Breast epithelium (tissue), 4 donors: ENCODE measurements at regions not wholly inside any gene's neighbourhood (a gene's known extent, or its start where the extent isn't known, plus 50 kb on each side); places are given as distances from the start of the nearest gene placed in this dataset.

Experiments used
- DNase-seq, 2 donors: peaks; one replicate each; pipeline ENCODE4 v3.0.0-alpha.2; 2019; ENCODE audit warnings: low spot score in 2 of 2
- H3K27ac ChIP-seq, 2 donors: fragments of 200-600 bp; sonication (generic) in 1 of 2; one replicate each; pipeline ENCODE4 v1.5.1; 2016 to 2019; ENCODE audit warnings: mild to moderate bottlenecking in 1 of 2
- H3K27me3 ChIP-seq, 2 donors: fragments of 200-600 bp; sonication (generic) in 1 of 2; one replicate each; pipeline versions ENCODE4 v1.5.1 to v1.6.0; 2017 to 2019; ENCODE audit warnings: control low read depth in 1 of 2, mild to moderate bottlenecking in 1 of 2
- H3K36me3 ChIP-seq: fragments of 200-600 bp; one replicate; pipeline ENCODE4 v1.5.1; 2019
- H3K4me1 ChIP-seq, 2 donors: fragments of 200-600 bp; sonication (generic); one replicate each; pipeline ENCODE4 v1.5.1; 2016 to 2019; ENCODE audit warnings: control low read depth in 1 of 2
- H3K4me3 ChIP-seq, 3 donors: fragments of 200-600 bp; sonication (generic); 1 replicate in 2 of 3; 2 replicates in 1 of 3; pipeline ENCODE4 v1.5.1; 2016 to 2019; ENCODE audit warnings: mild to moderate bottlenecking in 3 of 3, moderate library complexity in 2 of 3
- H3K9me3 ChIP-seq, 2 donors: fragments of 200-600 bp; sonication (generic) in 1 of 2; one replicate each; pipeline ENCODE4 v1.5.1; 2016 to 2019; ENCODE audit warnings: control low read depth in 1 of 2
- POLR2A ChIP-seq: fragments of 450-650 bp; IDR thresholded peaks from one replicate; pipeline ENCODE4 v1.6.1; 2016; ENCODE audit warnings: antibody characterized with exemption, mild to moderate bottlenecking, moderate library complexity
- POLR2AphosphoS5 ChIP-seq, 3 donors: sonication (generic); formaldehyde crosslinking; IDR thresholded peaks; one replicate each; pipeline ENCODE4 v1.6.1; 2017; ENCODE audit warnings: antibody characterized with exemption in 3 of 3
- intact Hi-C: fragments of 100-400 bp; cut with DNase I; formaldehyde crosslinking; loops from one replicate; pipeline ENCODE4 v1.15.1; 2023; ENCODE audit warnings: low total_unique reads
- TF ChIP-seq, protein P1 (sequence below), 3 donors: fragments of 450-650 bp; IDR thresholded peaks; one replicate each; pipeline ENCODE4 v1.5.1; 2016 to 2017; ENCODE audit warnings: antibody characterized with exemption in 3 of 3, mild to moderate bottlenecking in 3 of 3, moderate library complexity in 3 of 3

DNA sequence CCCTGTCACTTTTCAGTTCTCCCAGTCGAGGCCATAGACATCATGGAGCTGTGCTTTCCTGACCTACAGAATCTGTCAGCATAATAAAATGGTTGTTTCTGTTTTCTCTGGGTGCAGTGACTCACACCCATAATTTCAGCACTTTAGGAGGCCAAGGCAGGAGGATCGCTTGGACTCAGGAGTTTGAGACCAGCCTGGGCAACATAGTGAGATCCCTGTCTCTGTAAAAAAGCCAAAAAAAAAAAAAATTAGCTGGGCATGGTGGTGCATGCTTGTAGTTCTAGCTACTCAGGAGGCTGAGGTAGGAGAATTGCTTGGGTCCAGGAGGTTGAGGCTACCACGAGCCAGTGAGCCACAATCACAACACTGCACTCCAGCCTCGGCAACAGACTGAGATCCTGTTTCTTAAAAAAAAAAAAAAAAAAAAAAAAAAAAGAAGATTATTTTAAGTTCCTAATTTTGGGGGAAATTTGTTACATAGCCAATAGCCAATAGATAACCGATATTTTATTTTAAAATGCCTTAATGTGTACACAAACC is 196.2 kb downstream of the ADSS2 start:
- H3K27me3 ChIP-seq = peaks cover 0 to 3% of the 10 kb centered on the region in 2 donors
- H3K9me3 ChIP-seq = no peaks in the 10 kb centered on the region
- H3K36me3 ChIP-seq = no peaks in the 10 kb centered on the region
- intact Hi-C loops = no loop called here
- no peak for DNase-seq
- TF ChIP-seq, protein P1, sequence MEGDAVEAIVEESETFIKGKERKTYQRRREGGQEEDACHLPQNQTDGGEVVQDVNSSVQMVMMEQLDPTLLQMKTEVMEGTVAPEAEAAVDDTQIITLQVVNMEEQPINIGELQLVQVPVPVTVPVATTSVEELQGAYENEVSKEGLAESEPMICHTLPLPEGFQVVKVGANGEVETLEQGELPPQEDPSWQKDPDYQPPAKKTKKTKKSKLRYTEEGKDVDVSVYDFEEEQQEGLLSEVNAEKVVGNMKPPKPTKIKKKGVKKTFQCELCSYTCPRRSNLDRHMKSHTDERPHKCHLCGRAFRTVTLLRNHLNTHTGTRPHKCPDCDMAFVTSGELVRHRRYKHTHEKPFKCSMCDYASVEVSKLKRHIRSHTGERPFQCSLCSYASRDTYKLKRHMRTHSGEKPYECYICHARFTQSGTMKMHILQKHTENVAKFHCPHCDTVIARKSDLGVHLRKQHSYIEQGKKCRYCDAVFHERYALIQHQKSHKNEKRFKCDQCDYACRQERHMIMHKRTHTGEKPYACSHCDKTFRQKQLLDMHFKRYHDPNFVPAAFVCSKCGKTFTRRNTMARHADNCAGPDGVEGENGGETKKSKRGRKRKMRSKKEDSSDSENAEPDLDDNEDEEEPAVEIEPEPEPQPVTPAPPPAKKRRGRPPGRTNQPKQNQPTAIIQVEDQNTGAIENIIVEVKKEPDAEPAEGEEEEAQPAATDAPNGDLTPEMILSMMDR (IDR thresholded peaks at IDR 0.05) = no peak
- TF ChIP-seq POLR2AphosphoS5 (IDR thresholded peaks at IDR 0.05) (no peak), POLR2A (no peak)
- H3K27ac ChIP-seq = no peak overlapping the region
- H3K4me3 ChIP-seq = no peak overlapping the region
- no peaks in the 10 kb centered on the region for H3K4me1 ChIP-seq

- Histone ChIP-seq H3K36me3 (no peaks in the 10 kb centered on the region), H3K27me3 (peaks cover 0 to 3% of the 10 kb centered on the region in 2 donors), H3K4me1 (no peaks in the 10 kb centered on the region), H3K4me3 (no peak overlapping the region), H3K9me3 (no peaks in the 10 kb centered on the region), H3K27ac (no peak overlapping the region)
- DNase-seq = no peak
- TF ChIP-seq, protein P1 (IDR thresholded peaks at IDR 0.05) = no peak
- TF ChIP-seq POLR2AphosphoS5 (IDR thresholded peaks at IDR 0.05) (no peak), POLR2A (no peak)
- intact Hi-C loops = no loop called here
Observed at GRCh38 chr1:244256086-244256676, 195.5 kb downstream of the ADSS2 start.

GRCh38 chr1:244264163-244264562 is 187.5 kb downstream of the ADSS2 start:
- H3K4me1 ChIP-seq = no peaks in the 10 kb centered on the region
- no peaks in the 10 kb centered on the region for H3K36me3 ChIP-seq
- no peak for DNase-seq
- no peak overlapping the region for H3K27ac ChIP-seq
- H3K9me3 ChIP-seq = no peaks in the 10 kb centered on the region
- H3K27me3 ChIP-seq = peaks cover 0 to 3% of the 10 kb centered on the region in 2 donors
- no peak for TF ChIP-seq POLR2A
- TF ChIP-seq POLR2AphosphoS5 (IDR thresholded peaks at IDR 0.05) = no peak
- TF ChIP-seq, protein P1 (IDR thresholded peaks at IDR 0.05) = no peak
- intact Hi-C loops = no loop called here
- H3K4me3 ChIP-seq = no peak overlapping the region

GRCh38 chr1:244265507-244265906 is 186.2 kb downstream of the ADSS2 start:
- intact Hi-C loops = no loop called here
- DNase-seq = no peak

GRCh38 chr1:244269169-244269568 is 182.5 kb downstream of the ADSS2 start:
- no peaks in the 10 kb centered on the region for H3K4me1 ChIP-seq
- no peaks in the 10 kb centered on the region for H3K27me3 ChIP-seq
- DNase-seq = no peak
- no peaks in the 10 kb centered on the region for H3K36me3 ChIP-seq
- H3K27ac ChIP-seq = no peak overlapping the region
- H3K4me3 ChIP-seq = no peak overlapping the region
- intact Hi-C loops = no loop called here
- TF ChIP-seq POLR2AphosphoS5 (IDR thresholded peaks at IDR 0.05) (no peak), POLR2A (no peak)
- TF ChIP-seq, protein P1 (IDR thresholded peaks at IDR 0.05) = no peak
- H3K9me3 ChIP-seq = peaks cover 6 to 7% of the 10 kb centered on the region in 2 donors

More at GRCh38 chr1:244265507-244265906, 186.2 kb downstream of the ADSS2 start:
- Histone ChIP-seq H3K27me3 (no peaks in the 10 kb centered on the region), H3K27ac (no peak overlapping the region), H3K4me1 (no peaks in the 10 kb centered on the region), H3K4me3 (no peak overlapping the region), H3K36me3 (no peaks in the 10 kb centered on the region), H3K9me3 (peaks cover 2 to 5% of the 10 kb centered on the region in 2 donors)
- TF ChIP-seq POLR2A (no peak), POLR2AphosphoS5 (IDR thresholded peaks at IDR 0.05) (no peak)
- TF ChIP-seq, protein P1 (IDR thresholded peaks at IDR 0.05) = no peak
